Astrocyte (in vitro differentiated cells and primary cell): ENCODE measurements at regions not wholly inside any gene's neighbourhood (a gene's known extent, or its start where the extent isn't known, plus 50 kb on each side); places are given as distances from the start of the nearest gene placed in this dataset.

Source experiments
- EZH2 ChIP-seq: IDR thresholded peaks from 2 replicates; pipeline ENCODE4 v1.6.1; 2012; ENCODE audit warnings: mild to moderate bottlenecking, low read length, inconsistent platforms; ENCODE audit not compliant: insufficient read depth
- TF ChIP-seq, protein P1 (sequence below): IDR thresholded peaks from 2 replicates; pipeline ENCODE4 v1.5.1; 2011; ENCODE audit warnings: low read depth, mild to moderate bottlenecking, inconsistent platforms, low read length, moderate library complexity; ENCODE audit not compliant: insufficient read depth

DNA sequence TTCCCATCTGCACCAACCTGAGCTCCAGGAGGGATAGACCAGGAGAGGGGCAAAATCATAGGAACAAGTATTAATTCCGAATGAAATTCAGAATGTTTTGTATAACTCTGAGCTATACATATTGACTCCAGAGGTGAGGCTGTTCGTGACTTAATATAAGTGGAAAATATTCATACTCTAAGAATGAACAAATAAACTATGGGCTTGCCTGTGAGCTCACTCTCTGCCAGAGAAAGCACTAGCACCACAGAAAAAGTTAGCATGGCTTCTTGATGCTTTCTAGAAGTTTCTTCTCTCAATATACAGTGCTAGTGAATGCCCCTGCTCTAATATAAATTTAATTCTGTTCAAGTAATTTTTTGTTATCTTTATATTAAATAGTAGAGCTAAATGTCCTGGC is 1536.4 kb upstream of the FLRT2 start:
- TF ChIP-seq, protein P1, sequence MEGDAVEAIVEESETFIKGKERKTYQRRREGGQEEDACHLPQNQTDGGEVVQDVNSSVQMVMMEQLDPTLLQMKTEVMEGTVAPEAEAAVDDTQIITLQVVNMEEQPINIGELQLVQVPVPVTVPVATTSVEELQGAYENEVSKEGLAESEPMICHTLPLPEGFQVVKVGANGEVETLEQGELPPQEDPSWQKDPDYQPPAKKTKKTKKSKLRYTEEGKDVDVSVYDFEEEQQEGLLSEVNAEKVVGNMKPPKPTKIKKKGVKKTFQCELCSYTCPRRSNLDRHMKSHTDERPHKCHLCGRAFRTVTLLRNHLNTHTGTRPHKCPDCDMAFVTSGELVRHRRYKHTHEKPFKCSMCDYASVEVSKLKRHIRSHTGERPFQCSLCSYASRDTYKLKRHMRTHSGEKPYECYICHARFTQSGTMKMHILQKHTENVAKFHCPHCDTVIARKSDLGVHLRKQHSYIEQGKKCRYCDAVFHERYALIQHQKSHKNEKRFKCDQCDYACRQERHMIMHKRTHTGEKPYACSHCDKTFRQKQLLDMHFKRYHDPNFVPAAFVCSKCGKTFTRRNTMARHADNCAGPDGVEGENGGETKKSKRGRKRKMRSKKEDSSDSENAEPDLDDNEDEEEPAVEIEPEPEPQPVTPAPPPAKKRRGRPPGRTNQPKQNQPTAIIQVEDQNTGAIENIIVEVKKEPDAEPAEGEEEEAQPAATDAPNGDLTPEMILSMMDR: no peak
- TF ChIP-seq EZH2: no peak
